KMS-11 (cell line): ENCODE measurements at regions not wholly inside any gene's neighbourhood (a gene's known extent, or its start where the extent isn't known, plus 50 kb on each side); places are given as distances from the start of the nearest gene placed in this dataset.

ENCODE experiments used
- H2AFZ ChIP-seq: fragments of 200-600 bp; sonication (generic); 2 replicates; pipeline ENCODE4 v1.6.1; 2016; ENCODE audit warnings: antibody characterized with exemption, mixed run types, low read depth
- H3K27ac ChIP-seq: fragments of 200-600 bp; sonication (generic); 2 replicates; pipeline ENCODE4 v1.6.1; 2016; ENCODE audit warnings: mild to moderate bottlenecking, mixed run types
- H3K27me3 ChIP-seq: fragments of 200-600 bp; sonication (generic); 2 replicates; pipeline ENCODE4 v1.6.1; 2017; ENCODE audit warnings: mild to moderate bottlenecking, low read depth, mixed run types, moderate library complexity; ENCODE audit not compliant: insufficient read depth
- H3K36me3 ChIP-seq: fragments of 200-600 bp; sonication (generic); 2 replicates; pipeline ENCODE4 v1.6.1; 2017; ENCODE audit warnings: mild to moderate bottlenecking, mixed run types; ENCODE audit not compliant: insufficient read depth
- H3K4me1 ChIP-seq: fragments of 200-600 bp; sonication (generic); 2 replicates; pipeline ENCODE4 v1.6.1; 2016; ENCODE audit warnings: mild to moderate bottlenecking, low read depth, mixed run types; ENCODE audit not compliant: poor library complexity, severe bottlenecking
- H3K4me2 ChIP-seq: fragments of 200-600 bp; sonication (generic); 2 replicates; pipeline ENCODE4 v1.7.0; 2016; ENCODE audit warnings: mild to moderate bottlenecking, mixed run types
- H3K4me3 ChIP-seq: fragments of 200-600 bp; sonication (generic); IDR thresholded peaks from 2 replicates; pipeline ENCODE4 v1.6.1; 2017; ENCODE audit warnings: low read depth, low read length, mixed read lengths; ENCODE audit not compliant: insufficient read depth
- H3K79me2 ChIP-seq: fragments of 200-600 bp; sonication (generic); 2 replicates; pipeline ENCODE4 v1.6.1; 2016; ENCODE audit warnings: low read depth, mixed run types; ENCODE audit not compliant: insufficient read depth
- H3K9ac ChIP-seq: fragments of 200-600 bp; sonication (generic); 2 replicates; pipeline ENCODE4 v1.6.1; 2016; ENCODE audit warnings: mild to moderate bottlenecking, mixed run types
- H4K20me1 ChIP-seq: fragments of 200-600 bp; sonication (generic); 2 replicates; pipeline ENCODE4 v1.6.1; 2016; ENCODE audit warnings: mild to moderate bottlenecking, mixed run types; ENCODE audit not compliant: insufficient read depth
- CTCF ChIP-seq: fragments of 200-600 bp; sonication (generic); conservative IDR thresholded peaks from 2 replicates; pipeline ENCODE4 v1.6.1; 2017; ENCODE audit warnings: low read depth, mild to moderate bottlenecking, antibody characterized with exemption, low read length, moderate library complexity, mixed read lengths

GRCh38 chr10:10094691-10095090 lies 923.0 kb upstream of the CELF2 start:
- no peaks in the 10 kb centered on the region for H3K4me1 ChIP-seq

GRCh38 chr10:10096296-10096695 lies 921.4 kb upstream of the CELF2 start:
- H2AFZ ChIP-seq, result no peak overlapping the region
- no peak overlapping the region for H3K27ac ChIP-seq
- H3K4me2 ChIP-seq, result no peak overlapping the region
- no peaks in the 10 kb centered on the region for H3K27me3 ChIP-seq
- no peaks in the 10 kb centered on the region for H3K79me2 ChIP-seq
- H3K4me3 ChIP-seq, result no peak overlapping the region
- H3K36me3 ChIP-seq, result no peaks in the 10 kb centered on the region
- H3K9ac ChIP-seq, result no peak overlapping the region
- H4K20me1 ChIP-seq, result no peaks in the 10 kb centered on the region
- TF ChIP-seq CTCF, result no peak
- H3K4me1 ChIP-seq, result no peaks in the 10 kb centered on the region

More at GRCh38 chr10:10094691-10095090, 923.0 kb upstream of the CELF2 start:
- Histone ChIP-seq H3K9ac (no peak overlapping the region), H3K27me3 (no peaks in the 10 kb centered on the region), H3K4me3 (no peak overlapping the region), H4K20me1 (no peaks in the 10 kb centered on the region), H2AFZ (no peak overlapping the region), H3K27ac (no peak overlapping the region), H3K4me2 (no peak overlapping the region), H3K36me3 (no peaks in the 10 kb centered on the region), H3K79me2 (no peaks in the 10 kb centered on the region)
- no peak for TF ChIP-seq CTCF

- Histone ChIP-seq H3K36me3 (no peaks in the 10 kb centered on the region), H3K27ac (no peak overlapping the region), H3K4me3 (no peak overlapping the region), H3K4me1 (no peaks in the 10 kb centered on the region), H3K4me2 (no peak overlapping the region), H2AFZ (no peak overlapping the region), H3K27me3 (no peaks in the 10 kb centered on the region), H3K79me2 (no peaks in the 10 kb centered on the region), H3K9ac (no peak overlapping the region), H4K20me1 (no peaks in the 10 kb centered on the region)
- no peak for TF ChIP-seq CTCF
Measured at GRCh38 chr10:10096898-10097297, 920.8 kb upstream of the CELF2 start.

- no peak overlapping the region for H3K4me3 ChIP-seq
- no peak overlapping the region for H2AFZ ChIP-seq
- H3K27ac ChIP-seq, result no peak overlapping the region
- no peaks in the 10 kb centered on the region for H3K4me1 ChIP-seq
- no peak for TF ChIP-seq CTCF
- H3K79me2 ChIP-seq, result no peaks in the 10 kb centered on the region
- no peak overlapping the region for H3K4me2 ChIP-seq
- no peaks in the 10 kb centered on the region for H3K36me3 ChIP-seq
- H4K20me1 ChIP-seq, result no peaks in the 10 kb centered on the region
- no peaks in the 10 kb centered on the region for H3K27me3 ChIP-seq
- no peak overlapping the region for H3K9ac ChIP-seq
Measured at GRCh38 chr10:10101106-10101505, 916.6 kb upstream of the CELF2 start.
